ENCODE measurements at regions not wholly inside any gene's neighbourhood (a gene's known extent, or its start where the extent isn't known, plus 50 kb on each side); places are given as distances from the start of the nearest gene placed in this dataset.

DNA sequence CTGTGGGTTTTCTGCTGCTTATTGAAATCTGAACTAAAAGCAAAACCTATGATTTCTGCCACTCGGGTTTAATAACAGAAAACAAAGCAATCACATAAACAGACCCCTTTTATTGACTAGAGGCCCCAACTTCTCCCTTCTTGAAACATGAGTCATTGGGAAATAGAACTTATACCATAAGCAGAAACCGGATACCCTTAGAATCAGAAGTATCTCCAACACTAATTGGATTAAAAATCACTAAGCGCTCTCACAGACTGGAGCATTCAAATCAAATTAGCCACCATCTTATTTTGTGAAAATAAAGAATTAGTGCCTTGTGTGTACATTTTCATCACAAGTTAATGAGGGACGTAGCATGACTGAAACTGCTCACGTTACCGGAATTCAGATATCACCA lies 206.9 kb downstream of the WDR11 start:
- DNase-seq, result no peak
- intact Hi-C loops (cut with DNase I), result loop anchor here (10.0 kb wide), 1 partner anchor 217 kb away; no protein-coding TSS in a partner anchor

- intact Hi-C loops (cut with DNase I), result loop anchor here (10.0 kb wide), 1 partner anchor 215 kb away; no protein-coding TSS in a partner anchor
- no peak for DNase-seq
These were observed 208.2 kb downstream of the WDR11 start for GRCh38 chr10:121059351-121059750.

DNA sequence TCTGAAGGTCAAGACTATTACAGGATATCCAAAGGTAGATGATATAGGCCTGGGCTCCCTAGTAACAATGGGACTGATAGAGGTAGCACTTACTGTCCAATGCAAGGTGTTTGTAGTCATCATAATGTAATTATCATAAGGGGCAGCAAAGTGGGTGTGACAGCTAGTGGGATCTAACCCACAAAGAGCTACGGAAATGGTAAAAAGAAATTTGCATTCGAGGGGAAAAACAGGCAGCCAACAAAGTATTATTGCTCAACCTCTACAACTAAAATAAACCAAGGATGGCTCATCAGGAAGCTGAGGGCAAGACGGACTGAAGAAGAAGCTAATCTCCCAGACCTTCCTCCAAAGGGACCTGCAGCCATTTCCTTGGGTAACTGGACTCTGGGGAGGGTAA lies 211.0 kb downstream of the WDR11 start:
- intact Hi-C loops (cut with DNase I), result no loop called here
- no peak for DNase-seq

DNA sequence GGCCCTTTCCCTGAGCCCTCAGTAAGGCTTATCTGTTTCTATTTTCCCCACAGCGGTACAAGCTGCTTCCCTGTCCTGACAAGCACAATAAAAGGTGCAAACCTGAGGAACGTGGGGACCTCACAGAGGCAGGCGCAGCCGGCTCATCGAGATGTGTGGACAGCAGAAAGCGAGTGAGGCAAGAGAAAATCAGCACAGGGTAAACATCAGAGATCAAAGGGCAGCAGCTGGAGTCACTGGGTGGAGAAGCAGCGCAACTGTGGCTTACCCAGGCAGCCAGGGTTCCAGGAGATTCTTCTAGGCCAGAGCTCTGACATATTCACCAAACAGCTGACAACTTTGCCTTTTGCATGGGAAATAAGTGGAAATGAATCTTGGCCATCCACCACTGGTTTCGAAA lies 212.6 kb downstream of the WDR11 start:
- DNase-seq, result no peak
- intact Hi-C loops (cut with DNase I), result no loop called here

DNA sequence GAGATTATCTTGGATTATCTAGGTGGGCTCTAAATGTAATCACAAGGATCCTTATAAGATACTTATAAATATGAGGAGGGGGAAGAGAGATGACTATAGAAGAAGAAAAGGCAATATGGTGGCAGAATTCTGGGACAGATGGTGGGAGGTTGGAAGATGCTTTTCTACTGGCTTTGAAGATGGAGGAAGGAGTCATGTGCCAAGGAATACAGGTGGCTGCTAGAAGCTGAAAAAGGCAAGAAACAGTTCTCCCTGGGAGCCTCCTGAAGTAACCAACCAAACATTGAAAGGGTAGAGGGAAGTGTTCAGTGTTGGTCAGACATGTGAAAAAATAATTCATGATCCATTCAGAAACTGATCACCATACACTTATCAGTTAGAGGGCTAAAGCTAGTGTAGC lies 213.3 kb downstream of the WDR11 start:
- intact Hi-C loops (cut with DNase I), result no loop called here
- DNase-seq, result no peak

DNA sequence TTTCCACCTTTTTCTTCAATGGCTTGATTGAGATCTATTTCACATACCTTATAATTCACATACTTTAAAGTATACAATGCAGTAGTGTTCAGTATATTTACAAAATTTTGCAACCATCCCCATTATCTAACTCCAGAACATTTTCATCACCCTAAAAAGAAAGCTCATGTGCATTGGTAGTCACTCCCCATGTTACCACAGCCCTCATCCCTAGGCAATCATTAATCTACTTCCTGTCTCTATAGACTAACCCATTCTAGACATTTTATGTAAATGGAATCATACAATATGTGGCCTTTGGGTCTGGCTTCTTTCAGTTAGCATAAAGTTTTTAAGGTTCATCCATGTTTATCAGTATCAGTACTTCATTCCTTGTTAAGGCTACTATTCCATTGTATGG lies 214.2 kb downstream of the WDR11 start:
- intact Hi-C loops (cut with DNase I), result no loop called here
- DNase-seq, result no peak

DNA sequence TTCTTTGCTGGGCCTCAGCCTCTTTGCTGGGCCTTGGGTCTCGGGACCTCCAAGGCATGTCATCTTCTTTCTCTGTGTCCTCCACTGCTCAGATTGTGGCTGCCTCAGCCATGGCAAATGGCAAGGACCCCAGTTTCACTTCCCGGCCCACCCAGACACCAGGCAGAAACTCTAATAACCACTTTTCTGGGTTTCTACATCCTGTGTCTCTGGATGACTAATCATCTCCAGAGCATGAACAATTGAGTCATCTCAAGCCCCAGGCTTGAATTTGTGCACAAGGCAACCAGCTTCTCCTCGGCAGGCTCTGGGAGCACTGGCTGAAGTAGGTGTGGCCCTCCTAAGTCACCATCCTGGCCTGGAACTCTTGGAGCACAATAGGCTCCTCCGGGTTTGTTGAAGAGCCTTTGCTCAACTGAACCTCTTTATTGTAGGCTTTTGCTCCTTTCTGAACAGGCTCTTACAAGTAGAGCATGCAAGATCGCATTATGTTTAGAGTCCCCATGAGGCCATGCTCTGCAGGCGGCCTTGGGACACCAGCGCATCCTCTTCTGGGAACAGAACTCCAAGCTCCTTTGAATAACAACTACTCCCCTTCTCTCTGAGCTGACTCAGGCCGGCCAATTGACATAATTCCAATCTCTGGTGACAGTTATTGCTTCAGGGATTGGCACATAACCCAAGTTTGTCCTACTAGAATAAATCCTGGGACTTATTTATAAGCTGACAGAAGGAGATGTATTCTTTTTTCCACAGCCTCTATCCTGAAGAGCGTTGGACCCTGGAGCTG lies 218.1 kb downstream of the WDR11 start:
- intact Hi-C loops (cut with DNase I), result no loop called here
- DNase-seq, result peak in 16 of 42 donors; percentile 11 to 52 (median 25)

DNA sequence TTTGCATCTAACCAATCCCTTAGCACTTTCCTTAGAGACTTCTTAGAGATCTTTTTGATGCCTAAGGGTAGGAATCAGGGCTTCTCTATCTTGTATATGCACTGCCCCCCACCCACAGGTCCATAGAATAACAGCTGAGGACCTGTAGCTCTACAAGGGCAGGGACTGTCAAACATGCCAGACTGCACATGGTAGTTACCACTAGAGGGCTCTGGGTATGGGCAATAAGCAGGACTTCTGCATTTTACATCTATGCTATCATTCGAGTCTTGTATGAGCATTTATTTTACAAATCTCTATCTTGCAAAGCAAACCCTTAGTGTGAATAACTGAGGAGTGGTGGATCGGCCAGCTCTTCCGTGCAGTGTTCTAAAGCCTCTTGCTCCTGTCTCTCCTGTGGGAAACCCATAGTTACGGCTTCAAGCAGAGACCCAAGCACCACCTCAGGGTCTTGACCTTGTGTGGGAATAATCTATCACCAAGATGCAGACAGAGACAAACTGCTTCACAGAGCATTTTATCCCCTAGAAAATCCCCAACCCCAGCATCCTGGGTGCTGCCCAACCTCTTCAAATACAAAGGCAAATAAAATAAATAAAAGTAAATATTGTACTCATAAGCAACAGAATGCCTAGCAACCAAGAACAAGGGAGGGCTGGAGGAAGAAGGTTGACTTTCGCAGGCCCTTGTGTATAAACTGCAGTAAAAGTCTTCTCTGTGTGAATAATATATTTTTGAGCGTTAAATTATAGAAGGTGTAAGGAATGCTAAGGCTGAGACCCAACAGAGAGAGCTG lies 219.3 kb downstream of the WDR11 start:
- DNase-seq, result peak in 13 of 42 donors; percentile 14 to 60 (median 33)
- intact Hi-C loops (cut with DNase I), result no loop called here

DNA sequence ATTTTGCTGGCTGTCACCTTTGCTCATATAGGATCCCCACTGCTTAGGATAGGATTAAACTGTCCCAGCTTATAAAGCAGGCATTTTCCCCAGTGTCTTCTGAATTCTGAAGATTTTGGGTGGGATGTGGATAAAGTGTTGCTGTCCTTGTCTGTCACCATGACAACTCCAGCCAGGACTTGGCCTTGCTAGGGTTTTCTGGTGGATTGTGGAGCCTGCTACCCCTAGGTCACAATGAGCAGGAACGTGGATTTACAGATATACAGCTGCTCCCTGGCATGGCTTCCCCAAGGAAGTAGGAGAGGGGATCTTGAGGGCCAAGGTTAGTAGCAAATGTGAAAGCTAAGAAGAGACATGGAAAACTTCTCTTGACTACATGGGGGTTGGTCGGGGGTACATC lies 220.7 kb downstream of the WDR11 start:
- no peak for DNase-seq
- intact Hi-C loops (cut with DNase I), result no loop called here

GRCh38 chr10:121073728-121074127 lies 222.6 kb downstream of the WDR11 start:
- DNase-seq, result peak in 1 of 42 donors; percentile 22
- intact Hi-C loops (cut with DNase I), result no loop called here

DNA sequence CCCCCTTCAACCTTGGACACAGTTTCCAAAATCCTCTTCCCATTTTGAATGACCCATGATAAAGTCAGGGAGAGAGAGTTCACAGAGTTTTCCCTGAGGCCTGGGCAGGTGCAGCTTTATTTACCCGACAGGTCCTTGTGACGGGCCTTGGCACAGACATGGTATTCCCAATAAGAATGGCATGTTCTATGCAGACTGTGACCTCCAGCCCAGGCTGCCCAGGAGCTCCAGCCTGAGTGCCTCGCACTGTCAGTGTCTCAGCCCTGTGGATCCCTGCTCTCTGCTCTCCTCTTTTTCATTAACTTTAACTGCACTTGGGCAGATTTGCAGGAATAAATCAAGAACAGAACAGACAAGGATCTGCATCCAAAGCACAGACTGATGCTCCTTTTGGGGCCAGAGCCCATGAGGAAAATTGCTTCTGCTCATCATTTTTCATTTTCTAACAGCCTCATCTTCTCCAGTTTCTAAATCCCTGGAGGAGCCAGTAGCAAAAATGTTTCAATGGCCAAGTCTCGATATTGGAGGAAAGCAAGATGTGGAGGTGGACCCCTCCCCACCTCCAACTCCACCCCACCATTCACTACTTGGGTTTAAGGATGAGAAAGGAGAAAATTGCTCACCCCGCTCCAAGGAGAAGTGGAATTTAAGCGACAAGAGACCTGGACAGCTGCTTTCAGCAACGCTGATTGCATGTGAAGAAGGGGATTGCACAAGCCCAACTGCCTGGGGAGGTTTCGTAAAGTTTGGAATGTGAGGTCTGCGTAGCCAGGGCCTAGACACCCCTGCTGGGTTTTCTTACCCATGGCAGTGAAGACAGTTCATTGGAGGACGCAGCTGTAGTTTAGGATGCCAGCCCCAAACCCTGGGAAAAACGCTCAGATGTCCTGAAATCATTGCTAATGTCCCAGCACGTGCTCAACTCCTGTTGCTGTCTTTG lies 225.9 kb downstream of the WDR11 start:
- DNase-seq, result peak in 1 of 42 donors; percentile 33
- intact Hi-C loops (cut with DNase I), result no loop called here

- DNase-seq, result peak in 1 of 42 donors; percentile 15
- intact Hi-C loops (cut with DNase I), result no loop called here
These were observed 226.9 kb downstream of the WDR11 start for GRCh38 chr10:121078036-121078435.

DNA sequence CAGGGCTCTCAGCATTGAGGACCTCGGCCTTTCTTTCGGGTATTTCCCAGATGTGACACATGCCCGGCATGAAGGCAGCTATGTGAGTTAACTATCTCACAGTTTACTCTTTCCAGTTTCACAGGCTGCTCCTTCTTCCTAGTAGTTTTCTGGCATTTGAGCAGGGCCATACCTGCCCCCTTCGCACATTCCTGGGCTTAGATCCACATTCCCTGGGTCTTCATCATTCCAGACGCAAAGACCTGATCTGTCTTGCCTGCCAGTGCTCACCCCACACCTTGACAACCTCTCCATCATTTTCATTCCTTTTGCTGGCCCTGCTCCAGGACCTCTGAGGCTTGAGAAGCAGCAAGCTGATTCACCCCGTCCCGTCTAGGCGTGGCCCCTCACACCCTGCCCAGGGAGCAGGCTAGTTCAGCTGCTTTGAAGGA lies 227.5 kb downstream of the WDR11 start:
- intact Hi-C loops (cut with DNase I), result no loop called here
- peak in 1 of 42 donors; percentile 28 for DNase-seq

GRCh38 chr10:121079226-121079625 lies 228.1 kb downstream of the WDR11 start:
- intact Hi-C loops (cut with DNase I), result no loop called here
- no peak for DNase-seq

GRCh38 chr10:121080281-121080891 lies 229.2 kb downstream of the WDR11 start:
- peak in 2 of 42 donors; percentile 7 to 17 for DNase-seq
- intact Hi-C loops (cut with DNase I), result no loop called here

DNA sequence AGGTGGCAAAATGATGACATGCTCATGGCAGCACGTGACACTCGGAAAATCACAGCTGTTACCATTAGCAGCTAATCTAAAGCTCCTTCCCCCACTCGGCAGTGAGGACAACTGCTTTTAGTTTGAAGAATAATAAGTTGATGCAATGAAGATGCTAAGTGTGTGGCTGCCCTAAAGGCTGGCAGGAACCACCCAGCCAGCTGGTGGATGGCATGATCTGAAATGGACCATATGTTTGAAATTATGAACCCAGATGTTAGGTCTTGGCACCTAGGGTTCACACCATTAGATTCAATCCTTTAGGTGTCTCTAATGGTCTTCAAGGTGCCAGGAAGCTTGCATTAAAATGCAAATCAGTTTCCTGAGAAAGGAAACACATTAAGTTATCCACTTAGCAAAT lies 230.1 kb downstream of the WDR11 start:
- DNase-seq, result no peak
- intact Hi-C loops (cut with DNase I), result no loop called here

DNA sequence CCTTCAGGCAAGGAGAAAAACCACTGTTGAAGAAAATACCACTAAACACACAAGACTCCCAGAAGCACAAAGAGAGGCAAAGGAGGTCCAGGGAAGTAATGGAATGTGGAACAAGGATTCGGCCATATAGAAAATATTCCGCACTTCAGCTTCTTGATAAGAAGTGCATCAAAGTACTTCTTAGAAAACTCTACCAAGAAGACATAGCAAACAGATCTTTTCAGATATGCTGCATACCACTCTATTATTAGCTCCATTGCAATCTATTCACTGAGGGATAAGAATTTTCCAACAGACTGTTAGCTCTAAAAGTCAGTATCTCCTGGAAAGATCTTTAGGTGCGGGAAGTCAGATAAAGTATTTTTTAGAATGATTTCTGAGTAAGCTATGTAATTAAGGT lies 231.8 kb downstream of the WDR11 start:
- intact Hi-C loops (cut with DNase I), result no loop called here
- DNase-seq, result no peak

- peak in 20 of 42 donors; percentile 17 to 68 (median 45) for DNase-seq
- intact Hi-C loops (cut with DNase I), result no loop called here
These were observed 233.0 kb downstream of the WDR11 start for GRCh38 chr10:121084016-121084674.

Data from head of caudate nucleus (tissue), 42 donors.